ENCODE measurements at regions not wholly inside any gene's neighbourhood (a gene's known extent, or its start where the extent isn't known, plus 50 kb on each side); places are given as distances from the start of the nearest gene placed in this dataset.

DNA sequence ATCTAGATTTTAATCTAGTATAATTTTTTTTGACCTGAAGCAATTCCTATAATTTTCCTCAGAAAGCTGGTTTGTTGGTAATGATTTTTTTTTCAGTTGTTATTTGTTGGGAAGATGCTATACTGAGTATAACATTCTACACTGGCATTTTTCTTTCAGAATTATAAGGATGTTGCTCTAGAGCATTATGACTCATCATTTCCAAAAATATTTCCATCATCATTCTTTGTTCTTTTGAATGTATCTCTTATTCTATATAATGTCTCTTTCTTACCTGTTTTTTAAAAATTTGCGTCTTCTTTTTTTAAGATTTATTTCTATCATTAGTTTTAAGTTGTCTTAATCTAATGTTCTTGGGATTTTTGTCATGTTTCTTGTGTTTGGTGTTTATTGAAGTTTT, 356.5 kb upstream of the KCND2 start:
- Mint-ChIP-seq H3K36me3 (no peaks in the 10 kb centered on the region), H3K27me3 (no peaks in the 10 kb centered on the region), H3K4me3 (no peak overlapping the region), H3K4me1 (ENCODE audit: unreplicated experiment) (no peaks in the 10 kb centered on the region), H3K9me3 (no peaks in the 10 kb centered on the region), H3K27ac (no peak overlapping the region)
- no peak for DNase-seq (ENCODE audit: extremely low spot score, unreplicated experiment)
- TF ChIP-seq, protein P1, sequence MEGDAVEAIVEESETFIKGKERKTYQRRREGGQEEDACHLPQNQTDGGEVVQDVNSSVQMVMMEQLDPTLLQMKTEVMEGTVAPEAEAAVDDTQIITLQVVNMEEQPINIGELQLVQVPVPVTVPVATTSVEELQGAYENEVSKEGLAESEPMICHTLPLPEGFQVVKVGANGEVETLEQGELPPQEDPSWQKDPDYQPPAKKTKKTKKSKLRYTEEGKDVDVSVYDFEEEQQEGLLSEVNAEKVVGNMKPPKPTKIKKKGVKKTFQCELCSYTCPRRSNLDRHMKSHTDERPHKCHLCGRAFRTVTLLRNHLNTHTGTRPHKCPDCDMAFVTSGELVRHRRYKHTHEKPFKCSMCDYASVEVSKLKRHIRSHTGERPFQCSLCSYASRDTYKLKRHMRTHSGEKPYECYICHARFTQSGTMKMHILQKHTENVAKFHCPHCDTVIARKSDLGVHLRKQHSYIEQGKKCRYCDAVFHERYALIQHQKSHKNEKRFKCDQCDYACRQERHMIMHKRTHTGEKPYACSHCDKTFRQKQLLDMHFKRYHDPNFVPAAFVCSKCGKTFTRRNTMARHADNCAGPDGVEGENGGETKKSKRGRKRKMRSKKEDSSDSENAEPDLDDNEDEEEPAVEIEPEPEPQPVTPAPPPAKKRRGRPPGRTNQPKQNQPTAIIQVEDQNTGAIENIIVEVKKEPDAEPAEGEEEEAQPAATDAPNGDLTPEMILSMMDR (conservative IDR thresholded peaks at IDR 0.05): no peak

DNA sequence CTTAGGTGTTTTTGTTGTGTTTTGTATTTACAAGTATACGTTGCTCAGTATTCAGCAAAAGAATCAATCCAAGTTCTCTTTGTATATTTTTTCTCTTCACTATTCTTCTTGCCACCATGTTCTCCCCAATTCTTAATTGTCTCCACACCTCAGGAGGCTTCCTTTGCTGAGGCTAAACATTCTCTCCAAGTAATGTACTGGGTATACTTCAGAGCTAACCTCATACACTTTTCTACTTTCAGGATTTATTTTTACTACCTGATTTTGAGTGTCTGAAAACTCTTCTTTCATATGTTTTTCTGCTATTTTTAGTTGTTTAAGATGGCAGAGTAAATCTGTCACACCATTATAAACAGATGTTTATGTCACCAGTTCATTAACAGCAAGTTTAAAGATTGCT, 354.8 kb upstream of the KCND2 start:
- H3K9me3 Mint-ChIP-seq: no peaks in the 10 kb centered on the region
- no peaks in the 10 kb centered on the region for H3K4me1 Mint-ChIP-seq (ENCODE audit: unreplicated experiment)
- H3K36me3 Mint-ChIP-seq: no peaks in the 10 kb centered on the region
- no peak for DNase-seq (ENCODE audit: extremely low spot score, unreplicated experiment)
- TF ChIP-seq, protein P1 (conservative IDR thresholded peaks at IDR 0.05): no peak
- H3K27ac Mint-ChIP-seq: no peak overlapping the region
- H3K27me3 Mint-ChIP-seq: no peaks in the 10 kb centered on the region
- H3K4me3 Mint-ChIP-seq: no peak overlapping the region

DNA sequence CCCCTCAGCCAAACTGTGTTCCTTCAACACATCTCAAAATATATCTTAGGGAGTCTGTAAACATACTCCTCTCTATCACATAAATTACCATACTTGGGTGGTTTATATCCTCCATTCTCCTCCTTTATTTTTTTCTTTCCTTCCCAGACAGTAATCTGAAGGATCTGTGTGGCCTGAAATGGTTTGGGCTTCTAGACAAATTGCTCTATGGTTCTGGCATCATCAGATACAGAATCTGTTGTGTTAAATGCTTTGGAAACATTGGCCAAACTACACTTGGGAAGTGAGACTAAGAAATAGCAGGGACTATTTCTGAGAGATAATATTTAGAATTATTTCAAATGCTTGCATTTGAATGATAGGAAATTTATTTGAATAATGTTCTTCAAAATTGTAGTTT, 353.0 kb upstream of the KCND2 start:
- Mint-ChIP-seq H3K27ac (no peak overlapping the region), H3K4me3 (no peak overlapping the region), H3K9me3 (no peaks in the 10 kb centered on the region), H3K4me1 (ENCODE audit: unreplicated experiment) (no peaks in the 10 kb centered on the region), H3K27me3 (no peaks in the 10 kb centered on the region), H3K36me3 (no peaks in the 10 kb centered on the region)
- no peak for DNase-seq (ENCODE audit: extremely low spot score, unreplicated experiment)
- TF ChIP-seq, protein P1 (conservative IDR thresholded peaks at IDR 0.05): no peak

DNA sequence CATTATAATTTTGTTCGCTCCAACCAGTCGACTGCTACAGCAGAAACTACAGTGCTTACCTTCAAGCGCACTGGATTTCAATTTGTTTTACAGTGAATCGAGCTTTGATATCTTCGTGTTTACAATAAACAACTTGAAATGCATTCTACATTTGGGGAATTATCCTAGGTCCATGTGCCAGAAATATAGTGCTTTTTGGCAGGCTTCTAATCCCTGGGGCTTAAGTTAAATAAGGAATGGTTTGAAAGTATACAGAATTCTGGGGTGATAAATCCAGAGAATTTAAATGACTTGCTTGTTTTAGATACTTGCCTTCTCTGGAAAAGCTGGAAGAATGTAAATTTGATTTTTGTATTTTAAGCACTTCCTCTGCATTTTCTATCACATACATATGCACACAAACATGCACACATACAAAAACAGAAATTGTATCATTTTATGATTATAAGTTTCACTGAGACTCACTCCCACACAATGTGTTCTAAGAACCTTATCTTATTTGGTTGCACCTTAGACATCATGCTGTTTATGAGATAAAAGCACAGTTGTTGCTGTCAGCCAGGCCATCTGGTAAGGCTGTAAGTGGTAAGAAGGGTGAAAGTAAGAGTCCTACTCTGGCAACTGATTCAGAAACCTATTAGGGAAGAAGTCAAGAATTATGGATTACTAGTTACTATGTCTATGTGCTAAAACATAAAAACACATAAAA, 347.2 kb upstream of the KCND2 start:
- TF ChIP-seq, protein P1 (conservative IDR thresholded peaks at IDR 0.05): no peak
- Mint-ChIP-seq H3K4me3 (no peak overlapping the region), H3K4me1 (ENCODE audit: unreplicated experiment) (no peaks in the 10 kb centered on the region), H3K27ac (no peak overlapping the region), H3K27me3 (no peaks in the 10 kb centered on the region), H3K36me3 (no peaks in the 10 kb centered on the region), H3K9me3 (no peaks in the 10 kb centered on the region)
- DNase-seq (ENCODE audit: extremely low spot score, unreplicated experiment): no peak

DNA sequence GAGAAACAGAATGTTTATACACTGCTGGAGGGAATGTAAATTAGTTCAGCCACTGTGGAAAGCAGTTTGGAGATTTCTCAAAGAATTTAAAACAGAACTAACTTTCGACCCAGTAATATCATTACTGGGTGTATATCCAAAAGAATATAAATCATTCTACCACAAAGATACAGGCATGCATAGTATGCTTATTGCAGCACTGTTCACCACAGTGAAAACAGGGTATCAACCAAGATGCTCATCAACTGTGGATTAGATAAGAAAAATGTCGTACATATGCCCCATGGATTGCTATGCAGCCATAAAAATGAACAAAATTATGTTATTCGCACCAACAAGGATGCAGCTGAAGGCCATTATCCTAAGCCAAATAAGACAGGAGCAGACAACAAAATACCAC, 343.1 kb upstream of the KCND2 start:
- no peak for DNase-seq (ENCODE audit: extremely low spot score, unreplicated experiment)
- Mint-ChIP-seq H3K27me3 (peaks cover 5% of the 10 kb centered on the region), H3K36me3 (no peaks in the 10 kb centered on the region), H3K27ac (no peak overlapping the region), H3K4me3 (no peak overlapping the region), H3K4me1 (ENCODE audit: unreplicated experiment) (no peaks in the 10 kb centered on the region), H3K9me3 (no peaks in the 10 kb centered on the region)
- TF ChIP-seq, protein P1 (conservative IDR thresholded peaks at IDR 0.05): no peak
